Nephron progenitor cell (in vitro differentiated cells): ENCODE measurements at regions not wholly inside any gene's neighbourhood (a gene's known extent, or its start where the extent isn't known, plus 50 kb on each side); places are given as distances from the start of the nearest gene placed in this dataset.

Experiments used
- DNase-seq: peaks from one replicate; pipeline ENCODE4 v3.0.0; 2021
- H3K27ac Mint-ChIP-seq: 2 replicates; pipeline ENCODE4 v1.8.0; 2021; ENCODE audit warnings: mild to moderate bottlenecking, moderate library complexity, mixed read lengths
- H3K27me3 Mint-ChIP-seq: 2 replicates; pipeline ENCODE4 v1.8.0; 2021; ENCODE audit warnings: mild to moderate bottlenecking, low read depth, mixed read lengths; ENCODE audit not compliant: poor library complexity
- H3K36me3 Mint-ChIP-seq: 2 replicates; pipeline ENCODE4 v1.8.0; 2021; ENCODE audit warnings: low read depth, mixed read lengths
- H3K4me1 Mint-ChIP-seq: 2 replicates; pipeline ENCODE4 v1.8.0; 2021; ENCODE audit warnings: mixed read lengths
- H3K4me3 Mint-ChIP-seq: 2 replicates; pipeline ENCODE4 v1.8.0; 2021; ENCODE audit warnings: mild to moderate bottlenecking, moderate library complexity, mixed read lengths
- H3K9me3 Mint-ChIP-seq: 2 replicates; pipeline ENCODE4 v1.8.0; 2021; ENCODE audit warnings: mild to moderate bottlenecking, moderate library complexity, mixed read lengths
- CTCF ChIP-seq: fragments of 200-600 bp; sonication (generic); IDR thresholded peaks from 2 replicates; pipeline ENCODE4 v1.5.0; 2021; ENCODE audit warnings: antibody characterized with exemption

- no peak for DNase-seq
- no peaks in the 10 kb centered on the region for H3K36me3 Mint-ChIP-seq
- no peaks in the 10 kb centered on the region for H3K4me1 Mint-ChIP-seq
- H3K27me3 Mint-ChIP-seq, result peaks cover 2% of the 10 kb centered on the region
- peaks cover 94% of the 10 kb centered on the region for H3K9me3 Mint-ChIP-seq
- no peak for TF ChIP-seq CTCF
- H3K4me3 Mint-ChIP-seq, result no peak overlapping the region
- no peak overlapping the region for H3K27ac Mint-ChIP-seq
These were observed 136.0 kb upstream of the ZNF91 start for GRCh38 chr19:23531231-23531790.

GRCh38 chr19:23528376-23528775 lies 133.1 kb upstream of the ZNF91 start:
- Mint-ChIP-seq H3K4me3 (no peak overlapping the region), H3K27me3 (peaks cover 2% of the 10 kb centered on the region), H3K36me3 (no peaks in the 10 kb centered on the region), H3K4me1 (no peaks in the 10 kb centered on the region), H3K27ac (no peak overlapping the region), H3K9me3 (peaks cover 91% of the 10 kb centered on the region)
- no peak for TF ChIP-seq CTCF
- DNase-seq, result no peak

GRCh38 chr19:23527797-23528196 lies 132.5 kb upstream of the ZNF91 start:
- peaks cover 93% of the 10 kb centered on the region for H3K9me3 Mint-ChIP-seq
- no peak for TF ChIP-seq CTCF
- no peak for DNase-seq
- H3K27ac Mint-ChIP-seq, result no peak overlapping the region
- H3K27me3 Mint-ChIP-seq, result peaks cover 2% of the 10 kb centered on the region
- no peaks in the 10 kb centered on the region for H3K36me3 Mint-ChIP-seq
- no peaks in the 10 kb centered on the region for H3K4me1 Mint-ChIP-seq
- H3K4me3 Mint-ChIP-seq, result no peak overlapping the region

- no peaks in the 10 kb centered on the region for H3K36me3 Mint-ChIP-seq
- no peak for TF ChIP-seq CTCF
- no peaks in the 10 kb centered on the region for H3K4me1 Mint-ChIP-seq
- H3K27me3 Mint-ChIP-seq, result peaks cover 2% of the 10 kb centered on the region
- H3K4me3 Mint-ChIP-seq, result no peak overlapping the region
- H3K9me3 Mint-ChIP-seq, result peaks cover 93% of the 10 kb centered on the region
- H3K27ac Mint-ChIP-seq, result no peak overlapping the region
- no peak for DNase-seq
These were observed 131.0 kb upstream of the ZNF91 start for GRCh38 chr19:23526302-23526701.

GRCh38 chr19:23525276-23525852 lies 130.1 kb upstream of the ZNF91 start:
- no peak overlapping the region for H3K27ac Mint-ChIP-seq
- no peak for TF ChIP-seq CTCF
- H3K9me3 Mint-ChIP-seq, result peaks cover 95% of the 10 kb centered on the region
- H3K4me3 Mint-ChIP-seq, result no peak overlapping the region
- no peak for DNase-seq
- no peaks in the 10 kb centered on the region for H3K27me3 Mint-ChIP-seq
- no peaks in the 10 kb centered on the region for H3K36me3 Mint-ChIP-seq
- no peaks in the 10 kb centered on the region for H3K4me1 Mint-ChIP-seq

- H3K4me1 Mint-ChIP-seq, result no peaks in the 10 kb centered on the region
- H3K27ac Mint-ChIP-seq, result no peak overlapping the region
- no peak for TF ChIP-seq CTCF
- H3K36me3 Mint-ChIP-seq, result no peaks in the 10 kb centered on the region
- DNase-seq, result no peak
- no peak overlapping the region for H3K4me3 Mint-ChIP-seq
- H3K9me3 Mint-ChIP-seq, result peaks cover 95% of the 10 kb centered on the region
- H3K27me3 Mint-ChIP-seq, result no peaks in the 10 kb centered on the region
These were observed 128.6 kb upstream of the ZNF91 start for GRCh38 chr19:23523863-23524262.
